Skin of body (tissue), 1 donor: ENCODE measurements at regions not wholly inside any gene's neighbourhood (a gene's known extent, or its start where the extent isn't known, plus 50 kb on each side); places are given as distances from the start of the nearest gene placed in this dataset.

Experiments
- DNase-seq: peaks from one replicate; lab custom pipeline; 2025; lab: John Stamatoyannopoulos, UW

- DNase-seq = no peak
Observed at GRCh38 chr16:86142801-86143236, 243.9 kb downstream of the IRF8 start.

- DNase-seq = no peak
Observed at GRCh38 chr16:86143666-86144065, 244.7 kb downstream of the IRF8 start.

- no peak for DNase-seq
Observed at GRCh38 chr16:86145669-86146068, 246.7 kb downstream of the IRF8 start.

- no peak for DNase-seq
Observed at GRCh38 chr16:86150641-86151238, 251.8 kb downstream of the IRF8 start.

GRCh38 chr16:86151239-86151851 is 252.4 kb downstream of the IRF8 start:
- no peak for DNase-seq

- no peak for DNase-seq
Observed at GRCh38 chr16:86156155-86156554, 257.2 kb downstream of the IRF8 start.

- DNase-seq = no peak
Observed at GRCh38 chr16:86157616-86158247, 258.8 kb downstream of the IRF8 start.

- no peak for DNase-seq
Observed at GRCh38 chr16:86158688-86159360, 259.9 kb downstream of the IRF8 start.

- no peak for DNase-seq
Observed at GRCh38 chr16:86165479-86165878, 266.5 kb downstream of the IRF8 start.

GRCh38 chr16:86166414-86166813 is 267.5 kb downstream of the IRF8 start:
- no peak for DNase-seq

GRCh38 chr16:86167061-86167460 is 268.1 kb downstream of the IRF8 start:
- no peak for DNase-seq

GRCh38 chr16:86170720-86171119 is 271.8 kb downstream of the IRF8 start:
- DNase-seq = no peak

- no peak for DNase-seq
Observed at GRCh38 chr16:86171329-86171728, 272.4 kb downstream of the IRF8 start.

- DNase-seq = no peak
Observed at GRCh38 chr16:86175816-86176215, 276.9 kb downstream of the IRF8 start.

GRCh38 chr16:86176462-86176861 is 277.5 kb downstream of the IRF8 start:
- no peak for DNase-seq

GRCh38 chr16:86180244-86180643 is 281.3 kb downstream of the IRF8 start:
- no peak for DNase-seq

GRCh38 chr16:86180780-86181179 is 281.8 kb downstream of the IRF8 start:
- no peak for DNase-seq

- no peak for DNase-seq
Observed at GRCh38 chr16:86181526-86181925, 282.6 kb downstream of the IRF8 start.

- DNase-seq = no peak
Observed at GRCh38 chr16:86184185-86184584, 285.2 kb downstream of the IRF8 start.

GRCh38 chr16:86185089-86185488 is 286.1 kb downstream of the IRF8 start:
- DNase-seq = no peak

- DNase-seq = no peak
Observed at GRCh38 chr16:86186313-86186712, 287.4 kb downstream of the IRF8 start.

GRCh38 chr16:86189934-86190333 is 291.0 kb downstream of the IRF8 start:
- DNase-seq = no peak
